SK-N-SH treated with all-trans-retinoic acid at 6 μM for 48 hours (cell line): ENCODE measurements at regions not wholly inside any gene's neighbourhood (a gene's known extent, or its start where the extent isn't known, plus 50 kb on each side); places are given as distances from the start of the nearest gene placed in this dataset.
A peak's percentile ranks its signal among the peaks of the same experiment; 100 is the strongest.

ENCODE experiments used
- ATAC-seq: fragments of 200-7000 bp; cut with Tn5 transposase; 3 replicates; pipeline ENCODE4 v1.9.1; 2020; ENCODE audit warnings: mild to moderate bottlenecking, moderate library complexity
- BACH2 ChIP-seq: fragments of 250-450 bp; sonication (Bioruptor Pico); IDR thresholded peaks from 2 replicates; pipeline ENCODE4 v1.9.0; 2021; ENCODE audit warnings: mild to moderate bottlenecking, borderline replicate concordance
- OSR1 ChIP-seq: fragments of 250-450 bp; sonication (Bioruptor Pico); IDR thresholded peaks from 2 replicates; pipeline ENCODE4 v1.8.0; 2022; ENCODE audit warnings: moderate library complexity, mild to moderate bottlenecking, inconsistent platforms
- PPARA ChIP-seq: fragments of 250-450 bp; sonication (Bioruptor Pico); IDR thresholded peaks from 2 replicates; pipeline ENCODE4 v1.5.0; 2020; ENCODE audit warnings: mild to moderate bottlenecking, borderline replicate concordance
- SNAI2 ChIP-seq: fragments of 250-450 bp; sonication (Bioruptor Pico); IDR thresholded peaks from 2 replicates; pipeline ENCODE4 v1.5.0; 2020; ENCODE audit warnings: mild to moderate bottlenecking, moderate library complexity
- TCF4 ChIP-seq: fragments of 250-450 bp; sonication (Bioruptor Pico); IDR thresholded peaks from 2 replicates; pipeline ENCODE4 v1.8.0; 2021; ENCODE audit warnings: mild to moderate bottlenecking, moderate library complexity, borderline replicate concordance
- ZC3H10 ChIP-seq: fragments of 250-450 bp; sonication (Bioruptor Pico); IDR thresholded peaks from 2 replicates; pipeline ENCODE4 v1.5.1; 2021; ENCODE audit warnings: mild to moderate bottlenecking, moderate library complexity
- ZFP3 ChIP-seq: fragments of 250-450 bp; sonication (Bioruptor Pico); IDR thresholded peaks from 2 replicates; pipeline ENCODE4 v1.5.0; 2020; ENCODE audit warnings: mild to moderate bottlenecking, moderate library complexity
- ZNF565 ChIP-seq: fragments of 450-650 bp; formaldehyde crosslinking; conservative IDR thresholded peaks from 2 replicates; pipeline ENCODE4 v1.5.0; 2020; ENCODE audit warnings: low read depth, mild to moderate bottlenecking, moderate library complexity
- ZNF70 ChIP-seq: fragments of 450-650 bp; formaldehyde crosslinking; IDR thresholded peaks from 2 replicates; pipeline ENCODE4 v1.5.0; 2020; ENCODE audit warnings: mild to moderate bottlenecking, moderate library complexity
- TF ChIP-seq, protein P1 (sequence below): fragments of 250-450 bp; sonication (Bioruptor Pico); IDR thresholded peaks from 2 replicates; pipeline ENCODE4 v1.5.0; 2020; ENCODE audit warnings: mild to moderate bottlenecking, moderate library complexity
- TF ChIP-seq, protein P2 (sequence below): fragments of 250-450 bp; sonication (Bioruptor Pico); IDR thresholded peaks from 2 replicates; pipeline ENCODE4 v1.5.1; 2020; ENCODE audit warnings: low read depth, mild to moderate bottlenecking, moderate library complexity
- TF ChIP-seq, protein P3 (sequence below): fragments of 250-450 bp; sonication (Bioruptor Pico); IDR thresholded peaks from 2 replicates; pipeline ENCODE4 v1.8.0; 2021; ENCODE audit warnings: low read depth, mild to moderate bottlenecking, moderate library complexity, borderline replicate concordance
- TF ChIP-seq, protein P4 (sequence below): fragments of 250-450 bp; sonication (Bioruptor Pico); IDR thresholded peaks from 2 replicates; pipeline ENCODE4 v1.8.0; 2020; ENCODE audit warnings: mild to moderate bottlenecking, moderate library complexity, borderline replicate concordance
- TF ChIP-seq, protein P5 (sequence below): fragments of 250-450 bp; sonication (Bioruptor Pico); IDR thresholded peaks from 2 replicates; pipeline ENCODE4 v1.5.1; 2021; ENCODE audit warnings: mild to moderate bottlenecking, moderate library complexity

DNA sequence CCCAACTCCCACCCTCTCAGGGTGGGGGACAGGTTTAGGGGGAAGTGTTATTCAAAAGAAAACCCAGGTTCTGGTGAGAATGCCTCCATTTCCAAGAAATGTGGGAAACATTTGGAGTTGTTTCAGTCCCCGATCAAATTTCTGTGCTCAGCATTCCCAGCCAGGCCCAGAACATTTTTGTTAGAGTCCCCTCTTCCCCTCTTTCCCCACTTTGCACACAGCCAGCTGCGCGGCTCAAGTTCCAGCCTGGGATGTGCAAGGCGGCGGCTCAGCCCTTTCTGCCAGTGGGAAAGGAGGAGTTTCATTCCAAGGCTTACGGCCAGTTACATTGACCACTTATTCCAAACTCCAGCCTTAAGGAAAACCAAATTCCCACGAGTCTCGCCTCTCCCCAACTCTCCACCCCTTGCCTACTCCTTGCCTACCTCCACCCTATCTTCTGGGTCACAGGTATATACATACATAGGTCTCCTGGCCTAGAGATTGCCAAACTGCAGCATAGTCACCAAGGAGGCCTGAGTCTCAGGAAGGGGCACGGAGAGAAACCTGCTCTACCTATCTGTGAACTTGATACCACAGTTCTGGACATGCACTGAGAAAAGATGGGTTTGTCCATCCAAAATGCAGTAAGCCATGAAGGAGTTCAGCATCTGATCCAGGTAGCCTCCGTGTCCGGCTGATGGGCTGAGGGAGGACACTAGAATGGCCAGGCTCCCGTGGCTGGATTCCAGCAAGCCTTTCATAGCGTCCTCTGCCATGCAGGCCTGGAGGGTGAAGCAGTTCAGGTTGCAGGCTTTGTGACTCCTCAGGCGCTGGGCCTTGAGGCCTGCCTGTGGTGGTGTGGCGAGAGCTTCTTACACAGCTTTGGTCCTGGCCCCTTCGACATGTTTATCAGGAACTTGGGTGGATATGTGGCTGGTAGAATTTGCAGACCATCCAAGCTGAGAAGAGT, 154.5 kb downstream of the ZFP36L2 start (continued):
- TF ChIP-seq, protein P1, sequence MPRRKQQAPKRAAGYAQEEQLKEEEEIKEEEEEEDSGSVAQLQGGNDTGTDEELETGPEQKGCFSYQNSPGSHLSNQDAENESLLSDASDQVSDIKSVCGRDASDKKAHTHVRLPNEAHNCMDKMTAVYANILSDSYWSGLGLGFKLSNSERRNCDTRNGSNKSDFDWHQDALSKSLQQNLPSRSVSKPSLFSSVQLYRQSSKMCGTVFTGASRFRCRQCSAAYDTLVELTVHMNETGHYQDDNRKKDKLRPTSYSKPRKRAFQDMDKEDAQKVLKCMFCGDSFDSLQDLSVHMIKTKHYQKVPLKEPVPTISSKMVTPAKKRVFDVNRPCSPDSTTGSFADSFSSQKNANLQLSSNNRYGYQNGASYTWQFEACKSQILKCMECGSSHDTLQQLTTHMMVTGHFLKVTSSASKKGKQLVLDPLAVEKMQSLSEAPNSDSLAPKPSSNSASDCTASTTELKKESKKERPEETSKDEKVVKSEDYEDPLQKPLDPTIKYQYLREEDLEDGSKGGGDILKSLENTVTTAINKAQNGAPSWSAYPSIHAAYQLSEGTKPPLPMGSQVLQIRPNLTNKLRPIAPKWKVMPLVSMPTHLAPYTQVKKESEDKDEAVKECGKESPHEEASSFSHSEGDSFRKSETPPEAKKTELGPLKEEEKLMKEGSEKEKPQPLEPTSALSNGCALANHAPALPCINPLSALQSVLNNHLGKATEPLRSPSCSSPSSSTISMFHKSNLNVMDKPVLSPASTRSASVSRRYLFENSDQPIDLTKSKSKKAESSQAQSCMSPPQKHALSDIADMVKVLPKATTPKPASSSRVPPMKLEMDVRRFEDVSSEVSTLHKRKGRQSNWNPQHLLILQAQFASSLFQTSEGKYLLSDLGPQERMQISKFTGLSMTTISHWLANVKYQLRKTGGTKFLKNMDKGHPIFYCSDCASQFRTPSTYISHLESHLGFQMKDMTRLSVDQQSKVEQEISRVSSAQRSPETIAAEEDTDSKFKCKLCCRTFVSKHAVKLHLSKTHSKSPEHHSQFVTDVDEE (CRISPR knock-in tag): no peak

DNA sequence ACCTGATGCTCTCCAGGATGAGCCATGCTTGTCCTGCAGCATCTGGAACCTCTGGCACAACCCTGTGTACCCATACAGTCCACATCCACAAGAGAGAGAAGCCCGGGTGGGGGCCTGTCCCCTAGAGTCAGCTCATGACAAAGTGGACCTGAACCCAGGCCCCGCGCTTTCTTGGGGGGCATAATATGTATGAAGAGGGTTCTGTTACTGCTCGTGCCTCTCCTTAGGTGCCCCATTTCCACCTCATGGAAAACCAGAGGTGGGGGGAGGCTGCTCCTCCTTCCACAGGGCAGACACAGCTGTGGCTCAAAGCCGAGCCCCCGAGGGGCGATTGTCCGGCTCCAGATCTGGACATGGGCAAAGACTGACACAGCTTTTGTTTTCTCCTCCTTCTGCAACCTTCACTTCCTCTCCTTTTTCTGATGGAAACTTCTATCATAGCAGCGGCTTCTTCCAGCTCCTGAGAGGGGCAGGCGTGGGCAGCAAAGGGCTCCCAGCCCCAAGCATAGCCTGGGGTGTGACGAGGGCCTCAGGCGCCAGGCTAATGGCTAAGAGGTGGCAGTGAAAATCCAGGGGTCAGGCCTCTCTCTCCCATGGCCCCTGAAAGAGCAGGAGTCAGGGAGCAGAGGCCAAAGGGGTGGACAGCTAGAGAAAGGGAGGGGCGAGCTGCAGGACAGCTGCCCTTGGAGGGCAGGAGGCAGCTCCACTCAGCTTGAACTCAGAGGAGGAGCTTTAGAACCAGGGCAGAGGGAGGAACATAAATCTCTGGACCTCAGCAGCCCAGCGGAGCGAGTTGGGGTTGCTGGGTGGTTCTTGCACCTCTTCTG, 155.5 kb downstream of the ZFP36L2 start:
- no peak for ATAC-seq
- TF ChIP-seq, protein P2, sequence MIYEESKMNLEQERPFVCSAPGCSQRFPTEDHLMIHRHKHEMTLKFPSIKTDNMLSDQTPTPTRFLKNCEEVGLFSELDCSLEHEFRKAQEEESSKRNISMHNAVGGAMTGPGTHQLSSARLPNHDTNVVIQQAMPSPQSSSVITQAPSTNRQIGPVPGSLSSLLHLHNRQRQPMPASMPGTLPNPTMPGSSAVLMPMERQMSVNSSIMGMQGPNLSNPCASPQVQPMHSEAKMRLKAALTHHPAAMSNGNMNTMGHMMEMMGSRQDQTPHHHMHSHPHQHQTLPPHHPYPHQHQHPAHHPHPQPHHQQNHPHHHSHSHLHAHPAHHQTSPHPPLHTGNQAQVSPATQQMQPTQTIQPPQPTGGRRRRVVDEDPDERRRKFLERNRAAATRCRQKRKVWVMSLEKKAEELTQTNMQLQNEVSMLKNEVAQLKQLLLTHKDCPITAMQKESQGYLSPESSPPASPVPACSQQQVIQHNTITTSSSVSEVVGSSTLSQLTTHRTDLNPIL (CRISPR knock-in tag): no peak
- no peak for TF ChIP-seq TCF4 (CRISPR knock-in tag)
- TF ChIP-seq, protein P3, sequence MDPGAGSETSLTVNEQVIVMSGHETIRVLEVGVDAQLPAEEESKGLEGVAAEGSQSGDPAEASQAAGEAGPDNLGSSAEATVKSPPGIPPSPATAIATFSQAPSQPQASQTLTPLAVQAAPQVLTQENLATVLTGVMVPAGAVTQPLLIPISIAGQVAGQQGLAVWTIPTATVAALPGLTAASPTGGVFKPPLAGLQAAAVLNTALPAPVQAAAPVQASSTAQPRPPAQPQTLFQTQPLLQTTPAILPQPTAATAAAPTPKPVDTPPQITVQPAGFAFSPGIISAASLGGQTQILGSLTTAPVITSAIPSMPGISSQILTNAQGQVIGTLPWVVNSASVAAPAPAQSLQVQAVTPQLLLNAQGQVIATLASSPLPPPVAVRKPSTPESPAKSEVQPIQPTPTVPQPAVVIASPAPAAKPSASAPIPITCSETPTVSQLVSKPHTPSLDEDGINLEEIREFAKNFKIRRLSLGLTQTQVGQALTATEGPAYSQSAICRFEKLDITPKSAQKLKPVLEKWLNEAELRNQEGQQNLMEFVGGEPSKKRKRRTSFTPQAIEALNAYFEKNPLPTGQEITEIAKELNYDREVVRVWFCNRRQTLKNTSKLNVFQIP (CRISPR knock-in tag): no peak
- no peak for TF ChIP-seq ZNF565 (CRISPR knock-in tag)
- no peak for TF ChIP-seq BACH2
- TF ChIP-seq, protein P4, sequence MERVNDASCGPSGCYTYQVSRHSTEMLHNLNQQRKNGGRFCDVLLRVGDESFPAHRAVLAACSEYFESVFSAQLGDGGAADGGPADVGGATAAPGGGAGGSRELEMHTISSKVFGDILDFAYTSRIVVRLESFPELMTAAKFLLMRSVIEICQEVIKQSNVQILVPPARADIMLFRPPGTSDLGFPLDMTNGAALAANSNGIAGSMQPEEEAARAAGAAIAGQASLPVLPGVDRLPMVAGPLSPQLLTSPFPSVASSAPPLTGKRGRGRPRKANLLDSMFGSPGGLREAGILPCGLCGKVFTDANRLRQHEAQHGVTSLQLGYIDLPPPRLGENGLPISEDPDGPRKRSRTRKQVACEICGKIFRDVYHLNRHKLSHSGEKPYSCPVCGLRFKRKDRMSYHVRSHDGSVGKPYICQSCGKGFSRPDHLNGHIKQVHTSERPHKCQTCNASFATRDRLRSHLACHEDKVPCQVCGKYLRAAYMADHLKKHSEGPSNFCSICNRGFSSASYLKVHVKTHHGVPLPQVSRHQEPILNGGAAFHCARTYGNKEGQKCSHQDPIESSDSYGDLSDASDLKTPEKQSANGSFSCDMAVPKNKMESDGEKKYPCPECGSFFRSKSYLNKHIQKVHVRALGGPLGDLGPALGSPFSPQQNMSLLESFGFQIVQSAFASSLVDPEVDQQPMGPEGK (CRISPR knock-in tag): no peak
- no peak for TF ChIP-seq PPARA (CRISPR knock-in tag)
- TF ChIP-seq SNAI2: no peak

DNA sequence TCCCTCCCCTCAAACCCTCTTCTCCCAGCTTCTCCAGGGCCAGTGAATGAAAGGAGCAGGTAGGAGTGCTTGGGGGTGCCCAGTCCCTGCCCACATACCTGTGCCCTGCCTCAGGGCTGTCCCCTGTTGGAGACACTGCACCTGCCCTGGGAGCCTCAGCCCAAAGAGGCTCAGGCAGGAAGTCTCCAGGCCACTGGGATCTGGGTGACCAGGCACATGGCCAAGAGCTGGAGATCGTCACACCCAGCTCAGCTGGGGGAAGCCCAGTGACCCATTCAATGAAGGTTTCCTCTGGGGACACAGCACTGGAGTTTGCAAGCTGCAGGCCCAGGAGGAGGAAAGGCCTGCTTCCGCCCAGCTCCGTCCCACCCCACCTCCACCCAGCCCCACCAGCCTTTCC, 156.4 kb downstream of the ZFP36L2 start:
- no peak for TF ChIP-seq SNAI2
- TF ChIP-seq, protein P1 (CRISPR knock-in tag): 0 out of 2 replicates have a peak, but pooled peaks have one; percentile 56
- ATAC-seq: no peak

DNA sequence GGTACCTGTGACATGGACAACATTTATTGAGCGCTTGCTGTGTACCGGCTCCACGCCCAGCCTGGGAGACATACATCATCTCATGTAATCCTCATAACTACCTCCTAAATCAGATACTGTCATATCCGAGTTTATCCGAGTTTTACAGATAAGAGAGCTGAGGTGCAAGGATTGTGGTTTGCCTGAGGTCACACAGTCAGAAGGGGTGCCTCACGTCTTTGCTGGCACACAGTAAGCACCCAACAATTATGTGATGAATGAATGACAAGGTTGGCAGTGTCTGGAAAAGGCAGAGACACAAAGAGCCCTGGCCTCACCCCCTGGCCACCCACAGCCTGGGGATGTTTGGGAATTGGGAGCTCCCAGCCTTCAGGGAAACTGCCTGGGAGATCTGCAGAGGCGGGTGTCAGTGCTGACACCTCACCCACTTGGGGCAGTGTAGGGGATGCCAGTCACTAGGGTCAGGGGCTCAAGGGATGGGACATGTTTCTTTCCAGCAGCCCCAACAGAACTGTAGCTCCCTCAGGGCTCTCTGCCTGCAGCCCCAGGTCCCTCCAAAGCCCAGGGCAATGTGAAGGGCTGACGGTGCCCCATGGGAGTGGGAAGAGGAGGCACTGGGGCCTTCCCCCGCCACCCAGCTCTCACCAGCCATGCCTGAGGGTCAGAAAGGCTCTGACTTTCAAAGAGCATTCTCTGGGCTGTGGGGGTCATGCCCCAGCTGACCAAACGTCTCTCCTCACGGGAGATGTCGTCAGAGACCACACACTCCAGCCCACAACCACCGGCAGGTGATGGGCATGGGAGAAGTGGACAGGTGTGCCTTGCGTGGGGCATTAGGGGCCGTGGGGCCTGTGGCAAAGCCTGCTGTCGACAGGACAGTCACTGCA, 157.5 kb downstream of the ZFP36L2 start:
- ATAC-seq: no peak
- no peak for TF ChIP-seq ZNF70 (CRISPR knock-in tag)
- TF ChIP-seq, protein P5, sequence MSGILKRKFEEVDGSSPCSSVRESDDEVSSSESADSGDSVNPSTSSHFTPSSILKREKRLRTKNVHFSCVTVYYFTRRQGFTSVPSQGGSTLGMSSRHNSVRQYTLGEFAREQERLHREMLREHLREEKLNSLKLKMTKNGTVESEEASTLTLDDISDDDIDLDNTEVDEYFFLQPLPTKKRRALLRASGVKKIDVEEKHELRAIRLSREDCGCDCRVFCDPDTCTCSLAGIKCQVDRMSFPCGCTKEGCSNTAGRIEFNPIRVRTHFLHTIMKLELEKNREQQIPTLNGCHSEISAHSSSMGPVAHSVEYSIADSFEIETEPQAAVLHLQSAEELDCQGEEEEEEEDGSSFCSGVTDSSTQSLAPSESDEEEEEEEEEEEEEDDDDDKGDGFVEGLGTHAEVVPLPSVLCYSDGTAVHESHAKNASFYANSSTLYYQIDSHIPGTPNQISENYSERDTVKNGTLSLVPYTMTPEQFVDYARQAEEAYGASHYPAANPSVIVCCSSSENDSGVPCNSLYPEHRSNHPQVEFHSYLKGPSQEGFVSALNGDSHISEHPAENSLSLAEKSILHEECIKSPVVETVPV (CRISPR knock-in tag): no peak
- TF ChIP-seq, protein P4 (CRISPR knock-in tag): no peak
- no peak for TF ChIP-seq OSR1 (CRISPR knock-in tag)
- no peak for TF ChIP-seq ZC3H10
- TF ChIP-seq ZNF565 (CRISPR knock-in tag): no peak
- no peak for TF ChIP-seq ZFP3 (CRISPR knock-in tag)
